Lung (tissue), 11 donors: ENCODE measurements at regions not wholly inside any gene's neighbourhood (a gene's known extent, or its start where the extent isn't known, plus 50 kb on each side); places are given as distances from the start of the nearest gene placed in this dataset.

ENCODE experiments used
- ATAC-seq: fragments of 200-7000 bp; cut with Tn5 transposase; one replicate; pipeline ENCODE4 v1.9.1; 2020; ENCODE audit warnings: moderate number of reproducible peaks; ENCODE audit not compliant: insufficient read depth, low FRiP score
- DNase-seq, 3 donors: peaks; one replicate each; pipeline ENCODE4 v3.0.0-alpha.2; 2013 to 2017
- H3K27ac ChIP-seq, 2 donors: one replicate each; pipeline ENCODE4 v1.5.1; 2013; ENCODE audit warnings: mild to moderate bottlenecking in 2 of 2, moderate library complexity in 2 of 2, control low read depth in 1 of 2, inconsistent platforms in 1 of 2, low read depth in 1 of 2, low read length in 1 of 2
- H3K27me3 ChIP-seq, 3 donors: one replicate each; pipeline ENCODE4 v1.5.1; 2013; ENCODE audit warnings: low read length in 2 of 3; ENCODE audit not compliant: control insufficient read depth in 3 of 3, insufficient read depth in 3 of 3
- H3K36me3 ChIP-seq, 4 donors: one replicate each; pipeline ENCODE4 v1.5.1; 2013; ENCODE audit warnings: low read length in 4 of 4, mild to moderate bottlenecking in 1 of 4, moderate library complexity in 1 of 4; ENCODE audit not compliant: control insufficient read depth in 4 of 4, insufficient read depth in 4 of 4
- H3K4me1 ChIP-seq, 5 donors: one replicate each; pipeline ENCODE4 v1.5.1; 2013; ENCODE audit warnings: low read length in 5 of 5, mild to moderate bottlenecking in 2 of 5, moderate library complexity in 1 of 5; ENCODE audit not compliant: control insufficient read depth in 5 of 5, insufficient read depth in 5 of 5
- H3K4me3 ChIP-seq: one replicate; pipeline ENCODE4 v1.5.1; 2013; ENCODE audit warnings: mild to moderate bottlenecking, control low read depth, moderate library complexity
- H3K9ac ChIP-seq, 2 donors: one replicate each; pipeline ENCODE4 v1.5.1; 2013; ENCODE audit warnings: low read length in 2 of 2, control low read depth in 1 of 2; ENCODE audit not compliant: insufficient read depth in 1 of 2
- H3K9me3 ChIP-seq, 4 donors: one replicate each; pipeline ENCODE4 v1.5.1; 2013; ENCODE audit warnings: low read length in 3 of 4, mild to moderate bottlenecking in 1 of 4, moderate library complexity in 1 of 4; ENCODE audit not compliant: control insufficient read depth in 4 of 4, insufficient read depth in 3 of 4
- CTCF ChIP-seq: IDR thresholded peaks from 2 replicates; pipeline ENCODE4 v1.5.1; 2012; ENCODE audit warnings: mild to moderate bottlenecking; ENCODE audit errors: control extremely low read depth, extremely low read depth
- WGBS, 2 donors: extraction: QIAGEN DNeasy Blood & Tissue Kit; methylation state at CpG; one replicate each; pipeline ENCODE4 v1.1.7; 2013; 5-methylcytosine and 5-hydroxymethylcytosine counted together
- donor health status: control.
- donor health status: control.
- donor health status: Bipolar disorder and iron deficiency.
- donor health status: healthy.
- donor health status: DM: yes; HTN: yes; CAD: no.

- Histone ChIP-seq H3K27ac (no peak overlapping the region), H3K9ac (no peak overlapping the region), H3K4me3 (no peak overlapping the region), H3K36me3 (no peaks in the 10 kb centered on the region), H3K27me3 (no peaks in the 10 kb centered on the region), H3K4me1 (no peaks in the 10 kb centered on the region), H3K9me3 (peaks cover 0 to 8% (median 1%) of the 10 kb centered on the region in 4 donors)
- 68 to 89% methylated on average over 1 of the region's 1 CpG for WGBS, 2 donors
- DNase-seq (no peak), ATAC-seq (no peak)
- no peak for TF ChIP-seq CTCF
Observed at GRCh38 chr2:190136259-190136658, 73.7 kb upstream of the MSTN start.

DNA sequence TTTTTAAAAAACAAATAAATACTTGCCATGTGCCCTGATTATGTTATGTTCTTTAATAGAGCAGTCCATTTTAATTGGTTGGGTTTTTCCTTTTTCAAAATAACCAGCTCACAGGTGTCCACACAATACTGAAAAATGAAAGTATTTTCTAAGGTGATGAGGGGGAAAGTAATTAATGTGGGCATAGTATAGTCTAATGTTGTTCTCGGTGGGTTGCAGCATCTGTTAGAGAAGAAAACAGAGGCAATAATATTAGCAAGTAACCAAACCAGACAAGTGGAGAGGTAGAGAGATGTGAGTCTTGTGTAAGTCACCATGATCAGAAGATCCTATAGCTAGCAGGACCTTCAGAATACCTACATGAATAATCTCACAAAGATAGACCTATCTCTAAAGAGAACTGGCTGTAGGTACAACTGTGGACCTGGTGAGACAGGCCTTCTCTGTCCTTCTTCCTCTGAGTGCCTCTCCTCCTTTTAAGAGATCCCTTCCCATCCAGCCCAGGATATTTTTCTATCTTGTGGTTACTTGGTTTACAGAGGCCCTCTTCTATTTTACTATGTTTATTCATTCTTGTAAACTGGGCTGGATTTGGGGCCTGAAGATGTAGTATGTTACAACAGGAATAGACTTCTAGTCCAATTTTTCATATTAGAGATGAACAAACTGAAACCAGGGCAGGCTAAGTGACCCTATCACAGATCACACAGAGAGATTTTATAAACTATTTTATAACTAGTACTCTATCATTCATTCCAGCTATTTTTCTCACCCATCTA lies 67.1 kb upstream of the MSTN start:
- H3K27ac ChIP-seq: no peak overlapping the region
- H3K27me3 ChIP-seq: no peaks in the 10 kb centered on the region
- WGBS, 2 donors: 89 to 97% methylated on average over 1 of the region's 1 CpG
- no peak for TF ChIP-seq CTCF
- peaks cover 0 to 3% (median 0%) of the 10 kb centered on the region in 4 donors for H3K9me3 ChIP-seq
- ATAC-seq (no peak), DNase-seq (no peak)
- H3K9ac ChIP-seq: no peak overlapping the region
- no peaks in the 10 kb centered on the region for H3K36me3 ChIP-seq
- peaks cover 0 to 10% (median 0%) of the 10 kb centered on the region in 5 donors for H3K4me1 ChIP-seq
- H3K4me3 ChIP-seq: no peak overlapping the region

DNA sequence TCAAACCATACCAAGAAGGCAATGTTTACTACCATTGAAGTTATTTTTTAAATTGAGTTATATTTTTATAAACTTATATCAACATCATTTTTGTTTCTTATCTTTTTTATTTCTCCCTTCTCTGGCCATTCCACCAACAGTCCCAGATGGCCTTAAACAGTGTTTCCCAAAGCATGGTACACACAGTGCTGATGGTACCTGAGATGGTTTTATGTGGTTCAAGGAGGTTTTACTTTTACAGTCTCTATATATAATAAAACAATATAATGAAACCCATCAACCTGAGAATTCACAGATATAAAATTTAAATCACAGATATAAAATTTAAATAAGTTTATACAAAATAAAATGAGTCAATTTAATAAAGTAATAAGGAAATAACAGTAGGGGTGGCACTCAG lies 65.1 kb upstream of the MSTN start:
- Histone ChIP-seq H3K27ac (no peak overlapping the region), H3K9ac (no peak overlapping the region), H3K4me3 (no peak overlapping the region), H3K27me3 (no peaks in the 10 kb centered on the region), H3K9me3 (no peaks in the 10 kb centered on the region), H3K4me1 (peaks cover 0 to 10% (median 0%) of the 10 kb centered on the region in 5 donors), H3K36me3 (no peaks in the 10 kb centered on the region)
- ATAC-seq (no peak), DNase-seq (no peak)
- no peak for TF ChIP-seq CTCF

GRCh38 chr2:190126798-190127197 lies 64.3 kb upstream of the MSTN start:
- ATAC-seq (no peak), DNase-seq (peak; percentile 60 to 90 (median 82))
- Histone ChIP-seq H3K4me1 (peaks cover 0 to 10% (median 0%) of the 10 kb centered on the region in 5 donors), H3K36me3 (no peaks in the 10 kb centered on the region), H3K27ac (no peak overlapping the region), H3K4me3 (no peak overlapping the region), H3K9me3 (no peaks in the 10 kb centered on the region), H3K27me3 (no peaks in the 10 kb centered on the region), H3K9ac (no peak overlapping the region)
- TF ChIP-seq CTCF: no peak
